SK-N-MC (cell line): ENCODE measurements at regions not wholly inside any gene's neighbourhood (a gene's known extent, or its start where the extent isn't known, plus 50 kb on each side); places are given as distances from the start of the nearest gene placed in this dataset.

Source experiments
- DNase-seq: peaks from one replicate; pipeline ENCODE4 v3.0.0-alpha.2; 2011; ENCODE audit warnings: low read depth, low spot score
- H3K27ac ChIP-seq: fragments of 200-600 bp; sonication (generic); 2 replicates; pipeline ENCODE4 v1.5.1; 2016; ENCODE audit warnings: mixed run types
- H3K36me3 ChIP-seq: fragments of 200-600 bp; sonication (generic); 2 replicates; pipeline ENCODE4 v1.6.1; 2017; ENCODE audit warnings: antibody characterized with exemption, low read length, mixed read lengths; ENCODE audit not compliant: insufficient read depth
- H3K4me3 ChIP-seq: fragments of 200-600 bp; sonication (generic); 2 replicates; pipeline ENCODE4 v1.5.1; 2016
- H3K9ac ChIP-seq: fragments of 200-600 bp; sonication (generic); 2 replicates; pipeline ENCODE4 v1.8.0; 2017; ENCODE audit warnings: mixed run types, mixed read lengths; ENCODE audit not compliant: insufficient read length
- H3K9me3 ChIP-seq: fragments of 200-600 bp; sonication (generic); 2 replicates; pipeline ENCODE4 v1.6.1; 2017; ENCODE audit warnings: low read depth, mild to moderate bottlenecking, antibody characterized with exemption, low read length, moderate library complexity, mixed read lengths
- EZH2 ChIP-seq: fragments of 200-600 bp; sonication (generic); IDR thresholded peaks from one replicate; pipeline ENCODE4 v1.6.1; 2017; ENCODE audit warnings: antibody characterized with exemption
- FOXP2 ChIP-seq: optimal IDR thresholded peaks from 2 replicates; pipeline ENCODE3; 2011; ENCODE audit warnings: mild to moderate bottlenecking, moderate library complexity; ENCODE audit not compliant: insufficient read depth; ENCODE audit errors: extremely low read length, control extremely low read depth
- POLR2AphosphoS5 ChIP-seq: IDR thresholded peaks from 2 replicates; pipeline ENCODE4 v1.6.1; 2012; ENCODE audit warnings: mild to moderate bottlenecking, low read depth, low read length, borderline replicate concordance

GRCh38 chr12:107983756-107984472 lies 145.2 kb upstream of the WSCD2 start:
- no peak overlapping the region for H3K27ac ChIP-seq
- H3K36me3 ChIP-seq: no peaks in the 10 kb centered on the region
- H3K4me3 ChIP-seq: no peak overlapping the region
- TF ChIP-seq EZH2: no peak
- no peak for TF ChIP-seq FOXP2
- no peak for DNase-seq
- no peaks in the 10 kb centered on the region for H3K9me3 ChIP-seq
- H3K9ac ChIP-seq: no peak overlapping the region

- no peak overlapping the region for H3K9ac ChIP-seq
- H3K4me3 ChIP-seq: no peak overlapping the region
- no peaks in the 10 kb centered on the region for H3K9me3 ChIP-seq
- H3K27ac ChIP-seq: no peak overlapping the region
- TF ChIP-seq FOXP2 (no peak), POLR2AphosphoS5 (no peak), EZH2 (no peak)
- no peaks in the 10 kb centered on the region for H3K36me3 ChIP-seq
- DNase-seq: no peak
These were observed 144.1 kb upstream of the WSCD2 start for GRCh38 chr12:107984973-107985372.

- H3K9me3 ChIP-seq: no peaks in the 10 kb centered on the region
- no peaks in the 10 kb centered on the region for H3K36me3 ChIP-seq
- TF ChIP-seq EZH2 (no peak), FOXP2 (no peak), POLR2AphosphoS5 (no peak)
- no peak overlapping the region for H3K4me3 ChIP-seq
- DNase-seq: no peak
- no peak overlapping the region for H3K27ac ChIP-seq
- H3K9ac ChIP-seq: no peak overlapping the region
These were observed 142.9 kb upstream of the WSCD2 start for GRCh38 chr12:107986183-107986582.

GRCh38 chr12:107990325-107990724 lies 138.8 kb upstream of the WSCD2 start:
- TF ChIP-seq FOXP2 (no peak), POLR2AphosphoS5 (no peak), EZH2 (no peak)
- Histone ChIP-seq H3K27ac (no peak overlapping the region), H3K36me3 (no peaks in the 10 kb centered on the region), H3K9ac (no peak overlapping the region), H3K9me3 (no peaks in the 10 kb centered on the region), H3K4me3 (no peak overlapping the region)
- DNase-seq: no peak

- Histone ChIP-seq H3K9me3 (no peaks in the 10 kb centered on the region), H3K36me3 (no peaks in the 10 kb centered on the region), H3K27ac (no peak overlapping the region), H3K4me3 (no peak overlapping the region), H3K9ac (no peak overlapping the region)
- no peak for DNase-seq
- TF ChIP-seq FOXP2: no peak
- TF ChIP-seq EZH2: no peak
- TF ChIP-seq POLR2AphosphoS5: no peak
These were observed 137.1 kb upstream of the WSCD2 start for GRCh38 chr12:107992029-107992428.

GRCh38 chr12:107992870-107993451 lies 136.1 kb upstream of the WSCD2 start:
- no peak overlapping the region for H3K9ac ChIP-seq
- TF ChIP-seq POLR2AphosphoS5: no peak
- no peak for TF ChIP-seq EZH2
- no peak for TF ChIP-seq FOXP2
- no peak overlapping the region for H3K27ac ChIP-seq
- H3K36me3 ChIP-seq: no peaks in the 10 kb centered on the region
- H3K4me3 ChIP-seq: no peak overlapping the region
- DNase-seq: no peak
- H3K9me3 ChIP-seq: no peaks in the 10 kb centered on the region

- DNase-seq: no peak
- no peak overlapping the region for H3K4me3 ChIP-seq
- no peaks in the 10 kb centered on the region for H3K36me3 ChIP-seq
- H3K27ac ChIP-seq: no peak overlapping the region
- no peaks in the 10 kb centered on the region for H3K9me3 ChIP-seq
- TF ChIP-seq FOXP2: no peak
- H3K9ac ChIP-seq: no peak overlapping the region
These were observed 130.2 kb upstream of the WSCD2 start for GRCh38 chr12:107998863-107999262.

GRCh38 chr12:108000111-108000510 lies 129.0 kb upstream of the WSCD2 start:
- Histone ChIP-seq H3K9ac (no peak overlapping the region), H3K4me3 (no peak overlapping the region), H3K27ac (no peak overlapping the region), H3K36me3 (no peaks in the 10 kb centered on the region), H3K9me3 (no peaks in the 10 kb centered on the region)
- DNase-seq: no peak
- TF ChIP-seq POLR2AphosphoS5: no peak

GRCh38 chr12:108004319-108004718 lies 124.8 kb upstream of the WSCD2 start:
- H3K9ac ChIP-seq: no peak overlapping the region
- no peak overlapping the region for H3K4me3 ChIP-seq
- H3K27ac ChIP-seq: no peak overlapping the region
- H3K9me3 ChIP-seq: no peaks in the 10 kb centered on the region
- TF ChIP-seq FOXP2: no peak
- TF ChIP-seq EZH2: no peak
- TF ChIP-seq POLR2AphosphoS5: no peak
- no peak for DNase-seq
- no peaks in the 10 kb centered on the region for H3K36me3 ChIP-seq
